ENCODE measurements at regions not wholly inside any gene's neighbourhood (a gene's known extent, or its start where the extent isn't known, plus 50 kb on each side); places are given as distances from the start of the nearest gene placed in this dataset.

DNA sequence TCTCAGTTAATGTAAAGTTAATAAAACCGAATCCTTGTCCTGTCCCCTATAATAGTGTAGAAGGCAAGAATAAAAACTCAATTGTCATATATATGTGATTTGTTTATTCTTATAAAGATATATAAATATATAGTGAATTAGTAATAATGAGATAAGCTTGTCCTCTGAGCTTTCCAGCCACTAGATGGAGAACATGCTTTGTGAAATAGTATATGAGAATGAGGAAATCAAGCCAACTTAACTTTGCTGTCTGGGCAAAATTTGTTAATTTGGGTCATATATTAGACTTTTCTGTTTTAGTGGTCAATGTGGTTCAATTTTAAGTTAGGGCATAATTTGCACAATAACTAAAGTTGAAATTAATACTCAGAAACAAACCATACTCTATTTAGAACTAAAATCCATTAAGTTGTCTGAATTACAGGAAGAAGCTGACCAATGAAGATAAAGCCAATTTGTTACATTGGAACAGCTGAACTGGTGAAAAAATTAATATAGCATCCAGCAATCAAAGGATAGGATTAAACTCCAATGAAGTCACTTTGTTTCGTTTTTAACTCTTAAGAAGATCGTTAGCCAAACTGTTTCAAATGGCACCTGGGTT is 595.0 kb downstream of the ARL4A start:
- DNase-seq = no peak
- no peaks in the 10 kb centered on the region for H3K27me3 ChIP-seq (ENCODE audit: low read depth)

GRCh38 chr7:13286916-13287315 is 599.5 kb downstream of the ARL4A start:
- no peak overlapping the region for H3K27ac ChIP-seq
- TF ChIP-seq CTCF (IDR thresholded peaks at IDR 0.05) = no peak
- intact Hi-C loops (cut with DNase I) = no loop called here
- no peaks in the 10 kb centered on the region for H3K9me3 ChIP-seq
- H3K36me3 ChIP-seq = no peaks in the 10 kb centered on the region
- H3K27me3 ChIP-seq (ENCODE audit: low read depth) = no peaks in the 10 kb centered on the region
- ATAC-seq (no peak), DNase-seq (no peak)
- H3K4me1 ChIP-seq = no peaks in the 10 kb centered on the region
- H3K4me3 ChIP-seq = no peak overlapping the region

More for the DNA sequence above, 595.0 kb downstream of the ARL4A start:
- H3K4me3 ChIP-seq = no peak overlapping the region
- peak; percentile 43 for TF ChIP-seq CTCF (IDR thresholded peaks at IDR 0.05)
- no peaks in the 10 kb centered on the region for H3K4me1 ChIP-seq
- no peak overlapping the region for H3K27ac ChIP-seq
- H3K9me3 ChIP-seq = no peaks in the 10 kb centered on the region
- H3K36me3 ChIP-seq = no peaks in the 10 kb centered on the region
- no peak for ATAC-seq
- intact Hi-C loops (cut with DNase I) = loop anchor here (5.0 kb wide), 2 partner anchors 1175 to 1410 kb away; no protein-coding TSS in a partner anchor

GRCh38 chr7:13288516-13288915 is 601.1 kb downstream of the ARL4A start:
- TF ChIP-seq CTCF (IDR thresholded peaks at IDR 0.05) = no peak
- Histone ChIP-seq H3K9me3 (no peaks in the 10 kb centered on the region), H3K4me3 (no peak overlapping the region), H3K27me3 (ENCODE audit: low read depth) (no peaks in the 10 kb centered on the region), H3K4me1 (no peaks in the 10 kb centered on the region), H3K36me3 (no peaks in the 10 kb centered on the region), H3K27ac (no peak overlapping the region)
- ATAC-seq = peak in 1 of 2 donors; percentile 65
- DNase-seq = no peak
- intact Hi-C loops (cut with DNase I) = no loop called here

DNA sequence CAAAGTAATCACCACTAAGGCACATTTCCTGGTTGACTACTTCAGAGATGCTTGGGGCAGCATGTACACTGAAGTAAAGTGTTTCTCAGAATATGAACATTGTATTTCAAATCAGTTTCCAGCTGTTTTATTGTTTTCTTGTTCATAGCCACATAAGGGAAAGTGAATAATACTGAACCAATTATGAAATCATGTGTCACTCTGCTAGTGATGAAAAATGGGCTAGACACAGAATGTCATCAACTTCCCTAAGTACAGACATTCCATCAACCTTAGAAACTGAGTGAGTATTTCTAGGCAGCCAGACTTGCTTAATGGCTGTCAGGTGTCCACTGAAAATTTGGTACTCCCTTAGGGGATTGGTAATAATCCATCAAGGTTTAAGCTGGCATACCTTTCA is 603.5 kb downstream of the ARL4A start:
- no peaks in the 10 kb centered on the region for H3K36me3 ChIP-seq
- H3K27me3 ChIP-seq (ENCODE audit: low read depth) = no peaks in the 10 kb centered on the region
- no peaks in the 10 kb centered on the region for H3K4me1 ChIP-seq
- no peak overlapping the region for H3K27ac ChIP-seq
- ATAC-seq = no peak
- no peak for DNase-seq
- intact Hi-C loops (cut with DNase I) = no loop called here
- H3K4me3 ChIP-seq = no peak overlapping the region
- TF ChIP-seq CTCF (IDR thresholded peaks at IDR 0.05) = no peak
- H3K9me3 ChIP-seq = no peaks in the 10 kb centered on the region

DNA sequence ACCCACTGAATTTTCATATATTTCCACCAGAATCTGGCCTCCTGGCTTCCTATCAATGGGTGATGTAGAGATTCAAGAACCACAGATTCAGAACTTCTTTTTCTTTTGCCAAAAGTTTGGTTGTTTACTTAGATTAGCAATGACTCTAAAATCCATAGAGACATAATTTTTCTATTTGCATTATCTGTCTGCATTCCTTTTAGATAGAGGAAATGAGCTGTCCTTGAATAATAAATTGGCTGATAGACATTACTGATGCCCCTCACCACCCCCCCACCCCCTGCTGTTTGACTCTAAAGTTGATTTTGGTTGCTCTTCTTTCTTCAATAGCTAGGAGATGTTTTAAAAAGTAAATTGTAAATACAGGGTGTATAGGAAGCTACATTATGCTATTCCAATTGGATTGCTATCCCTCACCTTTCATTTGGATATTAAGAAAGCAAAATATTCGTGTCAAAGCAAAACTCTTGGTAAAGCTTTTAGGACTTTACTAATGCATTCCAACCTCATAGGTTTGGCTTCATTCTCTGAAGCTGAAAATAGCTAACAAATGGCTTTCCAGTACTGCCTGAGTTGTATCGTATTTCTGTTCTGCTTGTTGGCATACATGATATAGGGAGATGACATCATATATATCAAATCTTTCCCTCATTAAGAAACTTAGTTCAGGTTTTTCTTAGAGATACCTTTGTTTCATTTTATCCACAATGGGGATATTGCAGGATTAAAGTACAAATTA is 606.0 kb downstream of the ARL4A start:
- DNase-seq = no peak
- no peak overlapping the region for H3K4me3 ChIP-seq
- H3K27me3 ChIP-seq (ENCODE audit: low read depth) = no peaks in the 10 kb centered on the region
- no peak for TF ChIP-seq CTCF (IDR thresholded peaks at IDR 0.05)
- H3K9me3 ChIP-seq = no peaks in the 10 kb centered on the region
- no peak for ATAC-seq
- H3K36me3 ChIP-seq = no peaks in the 10 kb centered on the region
- H3K4me1 ChIP-seq = no peaks in the 10 kb centered on the region
- intact Hi-C loops (cut with DNase I) = no loop called here
- H3K27ac ChIP-seq = no peak overlapping the region

All from lower lobe of right lung (tissue), 2 donors.